HCEC 1CT (cell line): ENCODE measurements at regions not wholly inside any gene's neighbourhood (a gene's known extent, or its start where the extent isn't known, plus 50 kb on each side); places are given as distances from the start of the nearest gene placed in this dataset.
A peak's percentile ranks its signal among the peaks of the same experiment; 100 is the strongest.
"Not testable (repeated sequence)": the region's sequence is repeated elsewhere in the genome, so short reads cannot be mapped to it uniquely, and the experiment has no call there.

ENCODE experiments used
- DNase-seq: peaks from one replicate; pipeline ENCODE4 v3.0.0-alpha.2; 2017

DNA sequence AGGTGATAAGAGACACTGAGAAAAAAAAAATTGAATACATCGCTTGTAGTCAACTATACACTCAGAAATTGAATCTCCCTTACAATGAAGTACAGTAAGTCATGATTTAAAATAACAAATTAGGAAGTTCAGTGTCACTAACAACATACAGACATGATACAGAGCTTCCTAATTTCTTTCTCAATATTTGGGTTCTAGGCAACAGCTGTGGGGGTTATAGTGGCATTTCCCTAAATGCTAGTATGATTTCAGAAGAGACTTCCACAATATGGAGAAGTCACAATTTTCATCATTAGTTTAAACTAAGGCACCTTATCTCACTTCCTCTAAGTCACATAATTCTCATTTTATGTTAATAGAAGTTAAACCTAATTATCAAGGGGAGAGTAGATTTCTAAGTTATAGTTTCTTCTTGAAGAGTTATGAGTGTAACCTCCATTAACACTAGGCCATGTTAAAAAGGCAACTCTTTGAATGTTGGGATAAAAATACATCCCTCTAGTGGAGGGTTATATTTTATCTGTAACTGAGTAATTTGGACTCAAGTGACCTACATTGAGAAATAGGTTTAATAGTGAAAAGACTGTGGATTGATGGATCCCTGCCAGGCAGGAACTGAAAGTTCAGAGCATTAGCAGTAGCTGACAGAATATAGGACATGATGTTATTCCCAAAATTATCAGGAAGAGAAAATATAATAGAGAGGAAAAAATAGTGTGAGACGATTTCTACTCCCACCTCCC is 286.0 kb upstream of the SUCLG2 start:
- DNase-seq, result peak; percentile 34

- DNase-seq, result no peak
Observed at GRCh38 chr3:67937498-67938118, 283.2 kb upstream of the SUCLG2 start.

GRCh38 chr3:67930394-67930793 is 276.0 kb upstream of the SUCLG2 start:
- not testable (repeated sequence) for DNase-seq

- no peak for DNase-seq
Observed at GRCh38 chr3:67923796-67924195, 269.4 kb upstream of the SUCLG2 start.

GRCh38 chr3:67920969-67921368 is 266.6 kb upstream of the SUCLG2 start:
- DNase-seq, result no peak

DNA sequence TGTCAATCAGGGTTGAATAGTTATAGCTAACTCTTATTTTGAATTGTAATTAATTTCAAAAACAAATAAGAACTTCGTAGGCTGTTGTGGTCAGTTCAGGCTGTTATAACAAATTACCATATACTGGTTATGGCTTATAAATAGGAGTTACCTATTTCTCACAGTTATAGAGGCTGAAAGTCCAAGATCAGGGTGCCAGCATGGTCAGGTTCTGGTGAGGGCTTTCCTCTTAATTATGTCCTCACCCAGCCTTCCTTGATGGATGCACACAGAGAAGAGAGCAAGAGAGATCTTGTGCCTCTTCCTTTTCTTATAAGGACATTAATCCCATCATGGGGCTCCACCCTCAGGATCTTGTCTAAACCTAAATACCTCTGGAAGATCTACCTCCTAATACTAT is 265.9 kb upstream of the SUCLG2 start:
- DNase-seq, result no peak

- DNase-seq, result no peak
Observed at GRCh38 chr3:67916353-67916752, 261.9 kb upstream of the SUCLG2 start.

GRCh38 chr3:67907735-67908134 is 253.3 kb upstream of the SUCLG2 start:
- no peak for DNase-seq

GRCh38 chr3:67906261-67906660 is 251.8 kb upstream of the SUCLG2 start:
- no peak for DNase-seq

- no peak for DNase-seq
Observed at GRCh38 chr3:67901681-67902080, 247.3 kb upstream of the SUCLG2 start.

DNA sequence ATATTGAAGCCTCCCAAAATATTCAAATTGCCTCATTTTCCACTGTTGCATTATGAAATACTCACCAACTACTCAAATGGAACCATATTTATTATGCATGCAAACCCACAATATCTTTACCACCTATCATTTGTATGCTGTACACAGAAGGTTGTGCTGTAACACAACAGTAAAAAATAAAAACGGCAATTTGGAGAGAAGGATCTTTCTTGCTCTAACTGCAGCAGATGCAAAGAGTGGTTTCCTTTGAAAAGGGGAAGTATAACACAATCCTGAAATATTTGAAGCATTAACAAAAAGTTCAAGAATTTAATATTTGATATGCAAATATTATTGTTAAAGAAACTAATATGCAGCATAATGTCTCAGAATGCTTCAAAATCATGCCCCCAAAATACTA is 244.5 kb upstream of the SUCLG2 start:
- no peak for DNase-seq

- no peak for DNase-seq
Observed at GRCh38 chr3:67897351-67898336, 243.2 kb upstream of the SUCLG2 start.

GRCh38 chr3:67896130-67896529 is 241.7 kb upstream of the SUCLG2 start:
- DNase-seq, result no peak

DNA sequence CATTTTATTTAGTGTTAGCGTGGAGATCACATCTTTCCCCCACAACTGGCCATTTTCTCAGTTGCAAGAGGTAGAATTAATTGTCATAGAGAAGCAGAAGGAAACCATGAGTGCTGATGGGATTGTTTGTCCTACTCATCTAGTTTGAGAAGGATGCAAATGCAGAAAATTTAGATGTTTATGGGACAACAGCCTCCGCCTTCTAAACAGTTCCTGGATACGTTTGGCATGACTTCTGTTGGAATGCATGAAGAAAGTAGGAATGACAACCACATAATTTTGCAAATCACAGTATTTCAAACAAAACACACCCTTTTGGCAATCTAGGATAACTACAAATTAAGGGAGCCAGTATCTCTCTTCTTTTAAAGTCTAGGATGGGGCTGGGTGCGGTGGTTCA is 240.1 kb upstream of the SUCLG2 start:
- no peak for DNase-seq

DNA sequence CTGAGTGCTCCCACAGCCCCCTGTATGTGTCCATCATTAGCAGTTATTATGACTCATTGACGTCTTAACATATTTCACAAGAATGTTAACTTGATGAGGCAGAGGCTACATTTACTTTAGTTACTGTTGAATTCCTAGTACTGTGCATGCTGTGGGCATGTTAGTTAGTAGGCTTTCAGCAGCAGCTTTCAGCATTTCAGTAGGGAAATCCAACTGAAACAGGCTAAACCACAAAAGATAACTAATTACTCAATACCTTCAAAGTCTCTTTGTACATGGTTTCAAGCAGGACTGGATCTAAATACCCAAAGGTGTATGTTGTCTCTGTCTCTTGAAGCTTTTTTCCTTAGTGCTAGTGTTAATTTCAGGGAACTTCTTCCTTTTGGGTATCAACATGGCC is 229.9 kb upstream of the SUCLG2 start:
- DNase-seq, result no peak

GRCh38 chr3:67883766-67884165 is 229.4 kb upstream of the SUCLG2 start:
- DNase-seq, result no peak

GRCh38 chr3:67882981-67883380 is 228.6 kb upstream of the SUCLG2 start:
- DNase-seq, result no peak

- DNase-seq, result peak; percentile 18
Observed at GRCh38 chr3:67876261-67876660, 221.8 kb upstream of the SUCLG2 start.

- no peak for DNase-seq
Observed at GRCh38 chr3:67875858-67876257, 221.4 kb upstream of the SUCLG2 start.

DNA sequence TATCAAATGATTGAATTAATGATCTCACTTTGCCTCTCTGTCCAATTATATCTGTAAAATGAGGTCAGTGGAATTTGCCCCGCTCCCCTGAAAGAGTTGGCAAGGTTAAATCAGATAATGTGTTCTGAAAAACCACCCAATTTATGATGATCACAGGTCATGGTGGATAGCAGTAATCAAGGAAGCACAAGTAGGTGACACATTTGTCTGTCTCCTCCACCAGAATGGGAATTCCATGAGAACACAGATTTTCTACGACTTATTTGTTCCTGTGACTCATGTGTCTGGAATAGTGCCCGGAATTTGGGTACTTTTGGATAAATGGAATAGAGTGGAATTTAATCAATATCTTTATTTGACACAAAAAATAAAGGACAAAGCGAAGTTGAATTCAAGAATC is 220.9 kb upstream of the SUCLG2 start:
- peak; percentile 48 for DNase-seq

DNA sequence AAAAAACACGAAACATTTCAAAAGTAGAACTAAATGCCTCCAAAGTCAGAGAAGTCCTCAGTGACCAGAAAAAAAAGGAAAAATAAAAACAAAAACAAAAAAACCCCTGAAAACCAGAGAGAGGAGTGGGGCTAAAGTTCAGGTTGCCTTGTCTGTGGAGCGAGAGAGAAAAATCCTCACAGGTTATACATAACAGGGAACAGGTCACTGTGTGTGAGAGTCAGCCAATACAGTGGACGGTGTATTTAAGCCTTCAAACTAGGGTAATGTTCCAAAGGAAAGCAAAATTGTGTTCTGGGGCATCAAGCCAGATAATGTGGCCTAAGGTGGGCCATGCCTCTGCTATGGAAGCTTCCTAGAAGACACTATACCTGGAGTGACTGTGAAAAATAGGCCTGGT is 216.1 kb upstream of the SUCLG2 start:
- DNase-seq, result no peak

DNA sequence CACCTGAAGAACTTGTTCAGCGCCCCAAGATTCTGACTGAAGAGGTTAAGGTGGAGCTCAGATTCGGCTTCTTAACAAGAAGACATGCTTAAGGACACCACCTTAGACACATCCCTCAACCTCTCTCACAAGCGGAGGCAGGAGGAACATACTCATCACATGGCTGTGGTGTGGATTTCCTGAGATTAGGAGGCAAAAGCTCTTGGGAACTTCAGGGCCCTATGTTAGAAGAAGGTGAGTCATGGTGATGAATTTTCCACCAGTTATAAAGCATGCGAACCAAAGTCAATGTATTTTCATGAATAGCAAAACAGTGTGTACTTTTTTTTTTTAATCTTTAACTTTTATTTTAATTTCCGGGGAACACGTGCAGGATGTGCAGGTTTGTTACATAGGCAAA is 212.2 kb upstream of the SUCLG2 start:
- peak; percentile 11 for DNase-seq

- DNase-seq, result no peak
Observed at GRCh38 chr3:67864587-67865183, 210.3 kb upstream of the SUCLG2 start.
